Neural progenitor cell (in vitro differentiated cells): ENCODE measurements at regions not wholly inside any gene's neighbourhood (a gene's known extent, or its start where the extent isn't known, plus 50 kb on each side); places are given as distances from the start of the nearest gene placed in this dataset.

ENCODE experiments used
- DNase-seq: peaks from one replicate; pipeline ENCODE4 v3.0.0-alpha.2; 2016; ENCODE audit warnings: low spot score
- H2AFZ ChIP-seq: fragments of 200-600 bp; sonication (generic); replicated peaks from 2 replicates; pipeline ENCODE4 v1.6.1; 2016; ENCODE audit warnings: antibody characterized with exemption
- H3F3A ChIP-seq: fragments of 200-600 bp; sonication (generic); 2 replicates; pipeline ENCODE4 v1.6.1; 2016; ENCODE audit warnings: antibody characterized with exemption, low read depth
- H3K27ac ChIP-seq: fragments of 200-600 bp; sonication (generic); 2 replicates; pipeline ENCODE4 v1.5.1; 2016; ENCODE audit warnings: mild to moderate bottlenecking
- H3K27me3 ChIP-seq: fragments of 200-600 bp; sonication (generic); 2 replicates; pipeline ENCODE4 v1.6.1; 2016; ENCODE audit warnings: mild to moderate bottlenecking, moderate library complexity
- H3K36me3 ChIP-seq: fragments of 200-600 bp; sonication (generic); 2 replicates; pipeline ENCODE4 v1.5.1; 2016
- H3K4me1 ChIP-seq: fragments of 200-600 bp; sonication (generic); 2 replicates; pipeline ENCODE4 v1.6.1; 2016; ENCODE audit warnings: mixed run types
- H3K4me2 ChIP-seq: fragments of 200-600 bp; sonication (generic); 2 replicates; pipeline ENCODE4 v1.6.1; 2016
- H3K4me3 ChIP-seq: fragments of 200-600 bp; sonication (generic); 2 replicates; pipeline ENCODE4 v1.5.1; 2016
- H3K79me2 ChIP-seq: fragments of 200-600 bp; sonication (generic); 2 replicates; pipeline ENCODE4 v1.6.1; 2016; ENCODE audit warnings: low read depth
- H3K9ac ChIP-seq: fragments of 200-600 bp; sonication (generic); 2 replicates; pipeline ENCODE4 v1.6.1; 2016
- H3K9me3 ChIP-seq: fragments of 200-600 bp; sonication (generic); 2 replicates; pipeline ENCODE4 v1.5.1; 2016; ENCODE audit warnings: low read depth
- H4K20me1 ChIP-seq: fragments of 200-600 bp; sonication (generic); 2 replicates; pipeline ENCODE4 v1.6.1; 2016; ENCODE audit warnings: low read depth
- H3K27ac Mint-ChIP-seq: 3 replicates; pipeline ENCODE4 v1.8.0; 2021; ENCODE audit warnings: mixed read lengths
- H3K27me3 Mint-ChIP-seq: 2 replicates; pipeline ENCODE4 v1.8.0; 2022; ENCODE audit warnings: low read depth, mild to moderate bottlenecking, inconsistent platforms, moderate library complexity, mixed read lengths; ENCODE audit not compliant: insufficient read depth
- H3K36me3 Mint-ChIP-seq: 3 replicates; pipeline ENCODE4 v1.8.0; 2021; ENCODE audit warnings: mixed read lengths
- H3K4me1 Mint-ChIP-seq: 3 replicates; pipeline ENCODE4 v1.8.0; 2021; ENCODE audit warnings: mixed read lengths
- H3K4me3 Mint-ChIP-seq: 3 replicates; pipeline ENCODE4 v1.8.0; 2021; ENCODE audit warnings: mild to moderate bottlenecking, moderate library complexity, mixed read lengths
- H3K9me3 Mint-ChIP-seq: 3 replicates; pipeline ENCODE4 v1.8.0; 2020; ENCODE audit warnings: mixed read lengths
- EZH2 ChIP-seq: fragments of 200-600 bp; sonication (generic); IDR thresholded peaks from 2 replicates; pipeline ENCODE4 v1.6.1; 2017; ENCODE audit warnings: antibody characterized with exemption, mild to moderate bottlenecking, moderate library complexity
- EZH2phosphoT487 ChIP-seq: fragments of 200-600 bp; sonication (generic); IDR thresholded peaks from 2 replicates; pipeline ENCODE4 v1.6.1; 2017; ENCODE audit warnings: antibody characterized with exemption
- TF ChIP-seq, protein P1 (sequence below): fragments of 200-600 bp; sonication (generic); IDR thresholded peaks from 2 replicates; pipeline ENCODE4 v1.5.1; 2017; ENCODE audit warnings: antibody characterized with exemption, mild to moderate bottlenecking

DNA sequence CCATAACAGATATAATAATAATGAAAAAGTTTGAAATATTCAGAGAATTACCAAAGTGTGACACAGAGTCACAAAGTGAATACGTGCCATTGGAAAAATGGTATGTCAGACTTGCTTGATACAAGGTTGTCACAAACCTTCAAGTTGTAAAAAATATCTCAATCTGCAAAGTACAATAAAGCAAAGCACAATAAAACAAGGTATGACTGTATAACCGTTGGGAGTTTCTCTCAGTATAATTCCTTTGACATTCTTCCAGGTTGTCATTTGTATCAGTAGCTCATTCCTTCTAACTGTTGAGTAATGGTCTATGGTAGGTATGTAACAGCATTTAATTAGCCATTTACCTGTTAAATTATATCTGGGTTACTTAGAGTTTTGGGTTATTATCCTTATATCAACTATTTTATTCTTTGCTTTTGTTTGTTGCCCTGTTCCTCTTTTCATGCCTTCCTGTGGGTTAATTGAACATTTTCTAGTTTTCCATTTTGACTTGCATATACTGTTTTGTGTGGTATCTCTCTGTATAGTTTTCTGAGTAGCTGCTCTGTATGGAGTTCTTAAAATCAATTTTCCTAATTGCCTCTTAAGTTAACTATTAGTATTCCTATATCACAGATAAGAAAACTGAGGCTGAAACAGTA lies 112.5 kb downstream of the SUCNR1 start:
- Histone ChIP-seq H3K9ac (no peak overlapping the region), H3K4me1 (no peaks in the 10 kb centered on the region), H3K4me2 (no peak overlapping the region), H3K4me3 (no peak overlapping the region), H4K20me1 (no peaks in the 10 kb centered on the region), H3F3A (no peaks in the 10 kb centered on the region), H2AFZ (no peak overlapping the region), H3K36me3 (no peaks in the 10 kb centered on the region), H3K79me2 (no peaks in the 10 kb centered on the region), H3K27me3 (no peaks in the 10 kb centered on the region), H3K27ac (no peak overlapping the region), H3K9me3 (no peaks in the 10 kb centered on the region)
- no peak for TF ChIP-seq EZH2phosphoT487
- TF ChIP-seq EZH2 = no peak
- TF ChIP-seq, protein P1, sequence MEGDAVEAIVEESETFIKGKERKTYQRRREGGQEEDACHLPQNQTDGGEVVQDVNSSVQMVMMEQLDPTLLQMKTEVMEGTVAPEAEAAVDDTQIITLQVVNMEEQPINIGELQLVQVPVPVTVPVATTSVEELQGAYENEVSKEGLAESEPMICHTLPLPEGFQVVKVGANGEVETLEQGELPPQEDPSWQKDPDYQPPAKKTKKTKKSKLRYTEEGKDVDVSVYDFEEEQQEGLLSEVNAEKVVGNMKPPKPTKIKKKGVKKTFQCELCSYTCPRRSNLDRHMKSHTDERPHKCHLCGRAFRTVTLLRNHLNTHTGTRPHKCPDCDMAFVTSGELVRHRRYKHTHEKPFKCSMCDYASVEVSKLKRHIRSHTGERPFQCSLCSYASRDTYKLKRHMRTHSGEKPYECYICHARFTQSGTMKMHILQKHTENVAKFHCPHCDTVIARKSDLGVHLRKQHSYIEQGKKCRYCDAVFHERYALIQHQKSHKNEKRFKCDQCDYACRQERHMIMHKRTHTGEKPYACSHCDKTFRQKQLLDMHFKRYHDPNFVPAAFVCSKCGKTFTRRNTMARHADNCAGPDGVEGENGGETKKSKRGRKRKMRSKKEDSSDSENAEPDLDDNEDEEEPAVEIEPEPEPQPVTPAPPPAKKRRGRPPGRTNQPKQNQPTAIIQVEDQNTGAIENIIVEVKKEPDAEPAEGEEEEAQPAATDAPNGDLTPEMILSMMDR = no peak
- Mint-ChIP-seq H3K4me1 (no peaks in the 10 kb centered on the region), H3K27ac (no peak overlapping the region), H3K36me3 (no peaks in the 10 kb centered on the region), H3K9me3 (no peaks in the 10 kb centered on the region), H3K4me3 (no peak overlapping the region), H3K27me3 (peaks cover 2% of the 10 kb centered on the region)
- DNase-seq = no peak

DNA sequence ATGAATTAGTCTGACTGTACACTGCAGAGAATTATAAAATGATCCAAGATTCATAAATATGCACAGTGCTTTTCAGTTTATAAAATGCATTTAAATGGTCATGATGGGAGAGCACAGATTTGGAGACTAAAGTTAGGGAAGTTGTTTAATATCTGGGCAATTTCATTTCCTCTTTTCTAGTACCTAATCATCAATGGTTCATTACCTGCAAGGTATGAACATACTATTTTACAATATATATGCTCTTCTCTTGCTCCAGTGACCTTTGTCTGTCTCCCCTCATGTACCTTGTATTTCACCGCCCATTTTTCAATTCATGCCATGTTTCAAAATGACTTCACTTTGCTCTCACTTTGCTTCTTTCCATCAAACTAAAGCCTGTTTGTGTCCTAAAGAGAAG lies 114.5 kb downstream of the SUCNR1 start:
- H3K27ac ChIP-seq = no peak overlapping the region
- H4K20me1 ChIP-seq = no peaks in the 10 kb centered on the region
- no peak overlapping the region for H3K4me3 ChIP-seq
- no peaks in the 10 kb centered on the region for H3K4me1 Mint-ChIP-seq
- TF ChIP-seq, protein P1 = no peak
- TF ChIP-seq EZH2 = no peak
- no peak for TF ChIP-seq EZH2phosphoT487
- H3K27ac Mint-ChIP-seq = no peak overlapping the region
- no peaks in the 10 kb centered on the region for H3F3A ChIP-seq
- no peaks in the 10 kb centered on the region for H3K9me3 ChIP-seq
- H3K9ac ChIP-seq = no peak overlapping the region
- no peaks in the 10 kb centered on the region for H3K9me3 Mint-ChIP-seq
- H2AFZ ChIP-seq = no peak overlapping the region
- no peak for DNase-seq
- H3K27me3 ChIP-seq = no peaks in the 10 kb centered on the region
- H3K79me2 ChIP-seq = no peaks in the 10 kb centered on the region
- H3K27me3 Mint-ChIP-seq = no peaks in the 10 kb centered on the region
- no peak overlapping the region for H3K4me3 Mint-ChIP-seq
- H3K4me2 ChIP-seq = no peak overlapping the region
- H3K36me3 ChIP-seq = no peaks in the 10 kb centered on the region
- no peaks in the 10 kb centered on the region for H3K4me1 ChIP-seq
- H3K36me3 Mint-ChIP-seq = no peaks in the 10 kb centered on the region

DNA sequence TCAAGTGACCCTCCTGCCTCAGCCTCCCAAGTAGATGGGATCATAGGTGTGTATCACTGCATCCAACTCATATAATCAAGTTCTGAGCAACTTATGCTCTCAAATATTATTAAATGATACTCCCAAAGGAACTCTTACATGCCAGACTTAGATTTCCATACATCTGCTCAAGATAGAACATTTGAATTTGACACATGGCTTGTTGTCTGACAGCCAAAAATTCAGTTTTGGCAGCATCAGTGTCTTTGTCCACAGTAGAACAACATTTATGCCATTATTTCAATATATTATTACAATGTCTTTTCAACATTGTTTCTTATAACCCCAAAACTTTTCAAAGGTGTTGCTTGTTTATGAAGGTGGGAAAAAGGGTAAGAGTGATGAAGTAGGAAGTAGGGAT lies 116.2 kb downstream of the SUCNR1 start:
- H3K4me3 ChIP-seq = no peak overlapping the region
- H3K27ac Mint-ChIP-seq = no peak overlapping the region
- no peaks in the 10 kb centered on the region for H3K36me3 Mint-ChIP-seq
- no peak overlapping the region for H3K4me2 ChIP-seq
- H3K4me1 ChIP-seq = no peaks in the 10 kb centered on the region
- H3K9me3 ChIP-seq = no peaks in the 10 kb centered on the region
- no peaks in the 10 kb centered on the region for H3K27me3 ChIP-seq
- H3K27ac ChIP-seq = no peak overlapping the region
- H2AFZ ChIP-seq = no peak overlapping the region
- H3K4me3 Mint-ChIP-seq = no peak overlapping the region
- no peak overlapping the region for H3K9ac ChIP-seq
- H4K20me1 ChIP-seq = no peaks in the 10 kb centered on the region
- H3K9me3 Mint-ChIP-seq = no peaks in the 10 kb centered on the region
- H3K79me2 ChIP-seq = no peaks in the 10 kb centered on the region
- H3F3A ChIP-seq = no peaks in the 10 kb centered on the region
- H3K36me3 ChIP-seq = no peaks in the 10 kb centered on the region
- no peaks in the 10 kb centered on the region for H3K4me1 Mint-ChIP-seq
- TF ChIP-seq EZH2 (no peak), EZH2phosphoT487 (no peak)
- TF ChIP-seq, protein P1 = no peak
- DNase-seq = no peak
- H3K27me3 Mint-ChIP-seq = no peaks in the 10 kb centered on the region
